ENCODE measurements at regions not wholly inside any gene's neighbourhood (a gene's known extent, or its start where the extent isn't known, plus 50 kb on each side); places are given as distances from the start of the nearest gene placed in this dataset.
A peak's percentile ranks its signal among the peaks of the same experiment; 100 is the strongest.

DNA sequence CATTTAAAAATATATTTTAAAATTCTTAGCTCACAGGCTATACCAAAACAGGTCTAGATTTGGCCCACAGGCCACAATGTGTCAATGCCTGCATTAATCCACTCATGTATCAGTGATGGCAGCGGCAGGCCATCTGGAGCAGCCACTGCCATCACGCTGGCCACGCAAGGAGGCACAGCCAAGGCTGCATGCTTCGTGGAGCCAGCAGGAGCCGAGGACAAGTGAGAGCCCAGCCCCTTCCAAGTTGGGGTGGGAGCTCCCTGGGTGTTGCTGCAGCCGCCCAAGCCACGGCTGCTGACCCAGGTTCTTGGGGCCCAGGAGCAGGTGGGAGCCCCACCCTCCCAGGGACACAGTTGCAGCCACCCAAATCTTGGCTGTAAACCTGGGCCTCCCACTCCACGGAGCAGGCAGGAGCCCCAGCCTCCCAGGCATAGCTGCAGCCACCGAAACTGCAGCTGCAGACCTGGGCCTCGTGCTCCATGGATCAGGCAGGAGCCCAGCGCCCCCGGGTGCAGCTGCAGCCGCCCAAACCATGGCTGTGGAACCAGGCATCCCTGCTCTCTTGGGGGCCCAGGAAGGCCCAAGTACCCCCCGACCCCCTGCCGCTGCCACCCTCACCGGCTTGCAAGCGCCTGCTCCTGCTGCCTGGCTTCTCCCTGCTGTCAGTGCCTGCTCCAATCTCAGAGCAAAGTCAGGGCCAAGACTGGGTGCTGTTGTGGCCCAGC, 87.3 kb upstream of the CACUL1 start:
- DNase-seq (ENCODE audit: low spot score) (no peak), ATAC-seq (ENCODE audit: low read depth) (no peak)
- no peak overlapping the region for H3K4me3 ChIP-seq (ENCODE audit: severe bottlenecking)
- H3K9me3 ChIP-seq (ENCODE audit: severe bottlenecking), result no peaks in the 10 kb centered on the region
- no peaks in the 10 kb centered on the region for H3K27me3 ChIP-seq (ENCODE audit: insufficient read depth, poor library complexity, severe bottlenecking)
- no peak overlapping the region for H3K27ac ChIP-seq (ENCODE audit: poor library complexity, severe bottlenecking)
- H3K4me1 ChIP-seq (ENCODE audit: insufficient read depth, poor library complexity, severe bottlenecking), result peaks cover 40% of the 10 kb centered on the region
- H3K36me3 ChIP-seq (ENCODE audit: low read depth), result no peaks in the 10 kb centered on the region
- TF ChIP-seq, protein P1, sequence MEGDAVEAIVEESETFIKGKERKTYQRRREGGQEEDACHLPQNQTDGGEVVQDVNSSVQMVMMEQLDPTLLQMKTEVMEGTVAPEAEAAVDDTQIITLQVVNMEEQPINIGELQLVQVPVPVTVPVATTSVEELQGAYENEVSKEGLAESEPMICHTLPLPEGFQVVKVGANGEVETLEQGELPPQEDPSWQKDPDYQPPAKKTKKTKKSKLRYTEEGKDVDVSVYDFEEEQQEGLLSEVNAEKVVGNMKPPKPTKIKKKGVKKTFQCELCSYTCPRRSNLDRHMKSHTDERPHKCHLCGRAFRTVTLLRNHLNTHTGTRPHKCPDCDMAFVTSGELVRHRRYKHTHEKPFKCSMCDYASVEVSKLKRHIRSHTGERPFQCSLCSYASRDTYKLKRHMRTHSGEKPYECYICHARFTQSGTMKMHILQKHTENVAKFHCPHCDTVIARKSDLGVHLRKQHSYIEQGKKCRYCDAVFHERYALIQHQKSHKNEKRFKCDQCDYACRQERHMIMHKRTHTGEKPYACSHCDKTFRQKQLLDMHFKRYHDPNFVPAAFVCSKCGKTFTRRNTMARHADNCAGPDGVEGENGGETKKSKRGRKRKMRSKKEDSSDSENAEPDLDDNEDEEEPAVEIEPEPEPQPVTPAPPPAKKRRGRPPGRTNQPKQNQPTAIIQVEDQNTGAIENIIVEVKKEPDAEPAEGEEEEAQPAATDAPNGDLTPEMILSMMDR (IDR thresholded peaks at IDR 0.05; ENCODE audit: poor library complexity, severe bottlenecking), result no peak

DNA sequence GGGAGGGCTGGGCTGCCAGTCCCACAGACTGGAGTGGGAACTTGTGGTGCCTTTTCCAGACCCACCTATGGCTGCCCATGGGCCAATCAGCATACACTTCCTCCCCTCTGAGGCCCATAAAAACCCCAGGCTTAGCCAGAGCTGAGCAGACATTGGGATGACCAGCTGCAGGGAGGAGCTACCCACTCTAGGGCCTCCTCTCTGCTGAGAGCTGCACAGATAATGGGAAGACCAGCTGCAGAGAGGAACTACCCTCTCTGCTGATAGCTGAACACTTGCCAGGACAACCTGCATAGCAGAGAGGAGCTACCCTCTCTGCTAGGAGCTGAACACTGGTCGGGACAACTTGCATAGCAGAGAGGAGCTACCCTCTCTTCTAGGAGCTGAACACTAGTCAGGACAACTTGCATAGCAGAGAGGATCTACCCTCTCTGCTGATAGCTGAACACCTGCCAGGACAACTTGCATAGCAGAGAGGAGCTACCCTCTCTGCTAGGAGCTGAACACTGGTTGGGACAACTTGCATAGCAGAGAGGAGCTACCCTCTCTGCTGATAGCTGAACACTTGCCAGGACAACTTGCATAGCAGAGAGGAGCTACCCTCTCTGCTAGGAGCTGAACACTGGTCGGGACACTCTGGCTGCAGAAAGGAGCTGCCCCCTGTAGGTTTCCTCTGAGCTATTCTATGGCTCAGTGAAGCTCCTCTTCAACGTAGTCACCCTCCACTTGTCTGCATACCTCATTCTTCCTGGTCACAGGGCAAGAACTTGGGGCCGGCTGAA, 88.3 kb upstream of the CACUL1 start:
- no peaks in the 10 kb centered on the region for H3K36me3 ChIP-seq (ENCODE audit: low read depth)
- H3K9me3 ChIP-seq (ENCODE audit: severe bottlenecking), result no peaks in the 10 kb centered on the region
- H3K4me3 ChIP-seq (ENCODE audit: severe bottlenecking), result no peak overlapping the region
- H3K4me1 ChIP-seq (ENCODE audit: insufficient read depth, poor library complexity, severe bottlenecking), result peaks cover 40% of the 10 kb centered on the region
- H3K27me3 ChIP-seq (ENCODE audit: insufficient read depth, poor library complexity, severe bottlenecking), result no peaks in the 10 kb centered on the region
- DNase-seq (ENCODE audit: low spot score) (no peak), ATAC-seq (ENCODE audit: low read depth) (no peak)
- no peak overlapping the region for H3K27ac ChIP-seq (ENCODE audit: poor library complexity, severe bottlenecking)
- TF ChIP-seq, protein P1 (IDR thresholded peaks at IDR 0.05; ENCODE audit: poor library complexity, severe bottlenecking), result no peak

DNA sequence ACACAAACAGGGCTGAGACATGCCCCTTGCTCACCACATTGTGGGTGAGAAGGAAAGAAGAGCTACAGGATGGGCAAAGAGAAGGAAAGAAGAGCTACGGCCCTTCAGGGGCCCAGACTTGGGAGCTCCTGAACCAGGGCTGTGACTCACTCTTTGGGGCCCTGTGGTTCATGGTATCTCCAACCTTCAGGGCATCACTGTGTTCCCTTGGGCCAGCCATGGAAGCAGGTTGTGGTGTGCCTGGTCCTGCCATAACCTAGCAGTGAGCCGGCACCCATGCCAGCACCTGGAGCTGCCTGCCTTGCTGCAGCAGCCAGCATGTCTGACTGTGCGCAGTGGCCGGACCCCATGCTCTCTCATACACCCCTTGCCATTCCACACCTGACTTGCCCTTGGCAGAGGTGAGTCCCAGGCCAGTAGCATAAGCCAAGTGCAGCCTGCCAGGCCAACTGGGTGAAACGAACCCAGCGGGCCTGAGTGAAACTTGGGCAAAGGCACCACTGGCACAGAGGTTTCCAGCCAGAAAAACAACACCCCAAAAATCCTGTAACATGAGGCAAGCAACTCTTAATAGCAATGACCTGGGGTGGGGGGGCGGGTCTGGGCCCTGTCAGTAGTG, 89.0 kb upstream of the CACUL1 start:
- H3K27me3 ChIP-seq (ENCODE audit: insufficient read depth, poor library complexity, severe bottlenecking), result no peaks in the 10 kb centered on the region
- H3K4me3 ChIP-seq (ENCODE audit: severe bottlenecking), result no peak overlapping the region
- ATAC-seq (ENCODE audit: low read depth) (no peak), DNase-seq (ENCODE audit: low spot score) (no peak)
- no peak overlapping the region for H3K27ac ChIP-seq (ENCODE audit: poor library complexity, severe bottlenecking)
- no peaks in the 10 kb centered on the region for H3K36me3 ChIP-seq (ENCODE audit: low read depth)
- H3K4me1 ChIP-seq (ENCODE audit: insufficient read depth, poor library complexity, severe bottlenecking), result peaks cover 40% of the 10 kb centered on the region
- no peaks in the 10 kb centered on the region for H3K9me3 ChIP-seq (ENCODE audit: severe bottlenecking)
- TF ChIP-seq, protein P1 (IDR thresholded peaks at IDR 0.05; ENCODE audit: poor library complexity, severe bottlenecking), result no peak

DNA sequence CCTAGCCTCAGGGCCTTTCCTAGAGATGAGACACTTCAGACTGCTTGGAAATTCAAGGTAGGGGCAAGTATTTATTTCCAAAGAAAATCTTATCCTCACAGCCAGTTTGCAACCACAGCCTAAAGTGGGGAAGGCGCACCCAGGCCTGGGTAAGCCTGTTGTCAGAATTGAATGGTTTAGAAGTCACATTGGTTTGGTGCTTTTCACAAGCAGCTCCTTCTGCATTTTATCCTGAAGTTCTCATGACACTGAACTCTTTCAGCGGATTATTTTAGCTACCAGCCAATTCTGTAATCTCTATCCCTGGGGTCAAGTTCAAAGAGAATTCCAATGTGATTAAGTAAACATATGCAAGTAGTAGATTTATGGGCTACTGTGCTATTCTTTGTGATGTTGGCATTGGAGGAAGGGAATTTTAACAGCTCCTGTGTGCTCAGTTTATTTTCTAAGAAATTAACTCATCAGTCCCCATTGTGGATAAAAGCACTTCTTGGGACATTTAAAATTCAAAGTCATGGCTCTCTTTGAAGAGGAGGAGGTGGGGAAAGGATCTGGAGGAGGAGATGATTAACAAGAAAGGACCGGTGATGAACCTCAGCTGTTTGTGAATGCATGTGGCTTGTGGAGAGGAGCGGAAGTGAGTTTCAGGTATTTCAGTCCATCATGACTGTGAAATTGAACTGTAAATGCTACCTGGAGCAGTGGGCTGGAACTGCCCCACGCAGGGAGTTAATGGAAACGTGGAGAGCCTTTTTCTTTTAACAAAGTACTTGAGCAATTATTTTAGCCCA, 90.2 kb upstream of the CACUL1 start:
- DNase-seq (ENCODE audit: low spot score) (no peak), ATAC-seq (ENCODE audit: low read depth) (peak; percentile 57)
- TF ChIP-seq, protein P1 (IDR thresholded peaks at IDR 0.05; ENCODE audit: poor library complexity, severe bottlenecking), result no peak
- Histone ChIP-seq H3K4me1 (ENCODE audit: insufficient read depth, poor library complexity, severe bottlenecking) (peaks cover 29% of the 10 kb centered on the region), H3K4me3 (ENCODE audit: severe bottlenecking) (no peak overlapping the region), H3K36me3 (ENCODE audit: low read depth) (no peaks in the 10 kb centered on the region), H3K27me3 (ENCODE audit: insufficient read depth, poor library complexity, severe bottlenecking) (no peaks in the 10 kb centered on the region), H3K27ac (ENCODE audit: poor library complexity, severe bottlenecking) (peak overlapping the region; percentile 42), H3K9me3 (ENCODE audit: severe bottlenecking) (no peaks in the 10 kb centered on the region)

Measured in RWPE2 (cell line).